ENCODE measurements at regions not wholly inside any gene's neighbourhood (a gene's known extent, or its start where the extent isn't known, plus 50 kb on each side); places are given as distances from the start of the nearest gene placed in this dataset.

DNA sequence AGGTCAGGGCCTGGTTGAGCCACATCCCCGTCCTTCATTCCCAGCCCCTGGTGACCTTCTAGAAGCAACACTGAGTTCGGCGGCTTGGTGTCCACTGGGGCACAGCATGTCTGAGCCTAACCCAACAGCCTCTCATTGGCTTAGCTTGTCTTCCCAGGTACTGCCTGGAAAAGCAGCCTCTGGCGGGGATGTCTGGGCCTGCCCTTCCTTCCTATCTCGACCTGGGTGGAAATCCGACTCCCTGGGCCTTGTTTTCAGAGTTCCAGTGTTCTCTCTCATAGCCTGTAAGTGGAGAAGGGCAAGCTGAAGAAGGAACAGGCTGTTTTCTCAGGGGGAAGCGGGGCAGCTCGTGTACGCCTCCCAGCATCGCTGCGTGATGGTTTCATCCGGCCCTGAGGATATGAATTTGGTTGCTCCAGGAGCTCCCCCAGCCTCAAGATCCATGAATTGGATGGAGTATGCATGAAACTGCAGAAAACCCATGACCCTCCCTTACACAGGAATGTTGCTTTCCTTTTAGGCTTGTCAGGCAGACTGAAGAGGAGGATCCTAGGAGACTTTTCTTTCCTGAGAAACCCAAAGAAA lies 116.5 kb upstream of the IRF2BP2 start:
- Histone ChIP-seq H3K4me1 (ENCODE audit: control insufficient read depth in 2 of 2, insufficient read depth in 2 of 2, low read length in 2 of 2) (peaks cover 49 to 66% of the 10 kb centered on the region in 2 donors), H3K9ac (ENCODE audit: low read length) (no peak overlapping the region), H3K79me2 (ENCODE audit: control insufficient read depth, insufficient read depth, low read length) (no peaks in the 10 kb centered on the region), H4K20me1 (ENCODE audit: control insufficient read depth, insufficient read depth, low read length, poor library complexity, severe bottlenecking) (no peaks in the 10 kb centered on the region), H2AFZ (ENCODE audit: insufficient read depth, low read depth, low read length, poor library complexity, severe bottlenecking) (no peak overlapping the region), H3K36me3 (replicated peaks in 1 of 2; ENCODE audit: control extremely low read depth in 1 of 2, control insufficient read depth in 1 of 2, extremely low read depth in 1 of 2, insufficient read depth in 2 of 2, low read length in 1 of 2) (no peaks in the 10 kb centered on the region), H3K27me3 (replicated peaks in 1 of 4; ENCODE audit: control extremely low read depth in 1 of 4, control insufficient read depth in 3 of 4, insufficient read depth in 4 of 4, low read length in 3 of 4) (no peaks in the 10 kb centered on the region), H3K4me2 (replicated peaks; ENCODE audit: low read depth, low read length, poor library complexity, severe bottlenecking) (peak overlapping the region; percentile 40), H3K9me3 (ENCODE audit: control extremely low read depth in 1 of 3, control insufficient read depth in 2 of 3, insufficient read depth in 1 of 3, low read length in 2 of 3) (no peaks in the 10 kb centered on the region), H3K27ac (ENCODE audit: low read length in 2 of 2) (no peak overlapping the region), H3K4me3 (ENCODE audit: control extremely low read depth in 1 of 5, extremely low read depth in 1 of 5, insufficient read depth in 1 of 5, low read depth in 2 of 5, low read length in 4 of 5) (no peak overlapping the region)
- ChIA-PET CTCF (interaction anchor here (1.2 kb wide), 1 partner anchor 28 kb away, joined by 3 read pairs; no protein-coding TSS in a partner anchor), POLR2A (no interaction called here)
- intact Hi-C loops (cut with micrococcal nuclease), result loop anchor here (5.0 kb wide), 1 partner anchor 201 kb away; no protein-coding TSS in a partner anchor
- H3K9me3 Mint-ChIP-seq (ENCODE audit: insufficient read depth), result no peaks in the 10 kb centered on the region
- TF ChIP-seq, protein P1, sequence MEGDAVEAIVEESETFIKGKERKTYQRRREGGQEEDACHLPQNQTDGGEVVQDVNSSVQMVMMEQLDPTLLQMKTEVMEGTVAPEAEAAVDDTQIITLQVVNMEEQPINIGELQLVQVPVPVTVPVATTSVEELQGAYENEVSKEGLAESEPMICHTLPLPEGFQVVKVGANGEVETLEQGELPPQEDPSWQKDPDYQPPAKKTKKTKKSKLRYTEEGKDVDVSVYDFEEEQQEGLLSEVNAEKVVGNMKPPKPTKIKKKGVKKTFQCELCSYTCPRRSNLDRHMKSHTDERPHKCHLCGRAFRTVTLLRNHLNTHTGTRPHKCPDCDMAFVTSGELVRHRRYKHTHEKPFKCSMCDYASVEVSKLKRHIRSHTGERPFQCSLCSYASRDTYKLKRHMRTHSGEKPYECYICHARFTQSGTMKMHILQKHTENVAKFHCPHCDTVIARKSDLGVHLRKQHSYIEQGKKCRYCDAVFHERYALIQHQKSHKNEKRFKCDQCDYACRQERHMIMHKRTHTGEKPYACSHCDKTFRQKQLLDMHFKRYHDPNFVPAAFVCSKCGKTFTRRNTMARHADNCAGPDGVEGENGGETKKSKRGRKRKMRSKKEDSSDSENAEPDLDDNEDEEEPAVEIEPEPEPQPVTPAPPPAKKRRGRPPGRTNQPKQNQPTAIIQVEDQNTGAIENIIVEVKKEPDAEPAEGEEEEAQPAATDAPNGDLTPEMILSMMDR (IDR thresholded peaks at IDR 0.05), result no peak
- TF ChIP-seq EZH2 (IDR thresholded peaks at IDR 0.05; ENCODE audit: borderline replicate concordance, insufficient read depth, low read depth, low read length, poor library complexity, severe bottlenecking), result no peak
- no peak overlapping the region for H3K4me3 Mint-ChIP-seq
- H3K27me3 Mint-ChIP-seq, result no peaks in the 10 kb centered on the region
- DNase-seq (no peak), ATAC-seq (ENCODE audit: low read depth) (no peak)
- WGBS (ENCODE audit: insufficient coverage), result 100% methylated on average over 4 of the region's 12 CpGs
- H3K4me1 Mint-ChIP-seq, result peaks cover 66% of the 10 kb centered on the region
- no peak overlapping the region for H3K27ac Mint-ChIP-seq
